NCI-H345 (cell line): ENCODE measurements at regions not wholly inside any gene's neighbourhood (a gene's known extent, or its start where the extent isn't known, plus 50 kb on each side); places are given as distances from the start of the nearest gene placed in this dataset.

Experiments used
- DNase-seq: peaks from one replicate; lab custom pipeline; 2025; lab: John Stamatoyannopoulos, UW

DNA sequence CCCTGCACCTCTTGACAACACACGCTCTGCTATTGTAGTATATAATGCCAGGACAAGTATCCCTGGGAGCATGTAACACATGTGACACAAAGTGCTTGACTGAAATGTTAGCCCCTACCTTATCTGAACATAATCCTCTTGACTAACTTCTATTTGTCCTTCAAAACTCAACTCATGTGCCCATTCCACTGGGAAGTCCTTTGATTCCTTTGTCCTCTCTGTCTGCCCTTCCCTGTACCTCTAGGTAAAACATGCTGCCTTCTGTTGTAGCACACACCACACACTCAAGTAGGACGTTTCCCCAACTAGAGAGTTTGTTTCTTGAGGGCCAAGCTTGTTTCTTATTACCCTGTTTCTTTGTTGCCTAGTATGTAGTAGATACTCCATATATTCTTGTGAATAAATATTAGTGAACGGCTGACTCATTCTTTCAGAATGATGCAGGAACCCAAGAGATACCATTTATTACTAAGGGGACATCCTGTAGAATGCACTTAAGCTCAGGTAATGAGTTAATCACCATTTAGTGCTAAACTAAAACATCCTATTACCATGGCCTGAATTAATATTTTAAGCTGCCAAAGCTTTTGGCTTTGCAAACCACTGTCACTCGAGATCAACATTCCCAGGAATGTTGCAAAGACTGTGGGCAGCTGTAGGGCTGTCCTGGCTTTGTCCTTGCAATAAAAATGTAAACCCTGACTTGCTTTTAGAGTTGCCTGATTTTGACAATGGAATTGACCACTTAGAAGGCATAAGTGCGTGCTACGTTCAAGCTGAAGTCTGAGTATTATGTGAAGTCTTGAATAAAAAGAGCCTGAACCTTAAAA, 313.4 kb downstream of the COG6 start:
- DNase-seq = no peak

DNA sequence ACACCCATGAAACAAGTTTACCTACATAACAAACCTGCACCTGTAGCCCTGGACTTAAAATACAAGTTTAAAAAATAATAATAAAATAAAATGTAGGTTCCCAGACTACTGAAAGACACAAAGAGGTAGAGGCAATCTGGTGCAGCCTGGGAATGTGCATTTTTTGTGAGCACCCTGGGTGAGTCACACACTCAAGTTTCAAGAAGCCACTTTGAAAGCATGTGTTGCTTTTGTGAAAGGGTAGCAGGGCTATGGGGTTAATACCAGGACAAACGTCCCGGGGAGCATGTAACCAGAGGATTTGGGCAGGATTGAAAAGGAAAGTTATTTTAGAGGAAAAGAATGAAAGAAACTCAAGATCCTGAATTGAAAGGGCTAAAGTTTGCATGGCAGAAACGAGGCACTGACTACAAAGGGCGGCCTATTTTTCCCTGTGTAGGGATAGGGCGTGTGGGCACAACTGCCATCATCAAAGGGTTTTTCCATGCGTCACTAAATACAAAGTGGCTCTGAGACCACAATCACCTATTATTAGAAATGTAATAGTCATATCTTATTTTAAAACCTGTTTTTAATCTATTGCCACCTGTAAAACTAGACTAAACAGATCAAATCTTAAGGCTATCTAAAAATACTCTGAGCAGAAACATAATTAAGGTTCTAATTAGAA, 314.9 kb downstream of the COG6 start:
- no peak for DNase-seq

DNA sequence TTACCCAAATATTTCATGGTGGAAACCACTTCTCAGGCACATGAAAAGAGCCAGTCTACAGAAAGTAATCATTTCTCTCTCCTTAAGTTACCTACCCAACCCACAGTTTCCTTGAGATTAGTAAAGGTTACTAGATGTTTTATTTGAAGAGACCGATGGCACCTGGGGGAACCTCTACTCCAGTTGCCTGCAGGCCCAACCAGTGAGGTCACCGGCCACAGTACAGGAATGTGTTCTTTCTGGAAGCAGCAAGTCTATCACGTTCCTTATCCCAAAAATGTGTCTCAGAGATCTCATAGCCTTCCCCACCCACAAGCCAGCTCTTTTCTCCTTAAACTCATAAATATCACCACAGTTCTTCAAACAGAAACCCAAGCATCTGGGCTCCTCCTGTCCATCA, 316.1 kb downstream of the COG6 start:
- no peak for DNase-seq

DNA sequence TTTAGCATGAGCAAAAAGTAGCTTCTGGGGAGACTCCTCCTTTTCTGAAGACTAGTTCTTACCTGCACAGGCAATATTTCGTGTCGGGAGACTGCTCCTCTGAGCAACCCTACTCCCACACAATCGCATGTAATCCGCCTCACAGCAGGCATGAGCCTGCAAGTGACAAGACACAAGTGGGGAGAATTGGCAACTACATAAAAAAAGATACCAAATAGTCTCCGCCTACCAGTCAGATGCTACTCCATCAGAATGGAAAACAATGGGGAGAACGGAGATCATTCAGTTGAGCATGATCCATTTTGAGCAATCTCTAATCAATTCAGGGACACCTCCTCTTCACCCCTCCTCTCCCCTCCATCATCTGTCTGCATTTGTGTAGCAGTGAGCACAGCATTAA, 321.0 kb downstream of the COG6 start:
- peak; percentile 51 for DNase-seq

DNA sequence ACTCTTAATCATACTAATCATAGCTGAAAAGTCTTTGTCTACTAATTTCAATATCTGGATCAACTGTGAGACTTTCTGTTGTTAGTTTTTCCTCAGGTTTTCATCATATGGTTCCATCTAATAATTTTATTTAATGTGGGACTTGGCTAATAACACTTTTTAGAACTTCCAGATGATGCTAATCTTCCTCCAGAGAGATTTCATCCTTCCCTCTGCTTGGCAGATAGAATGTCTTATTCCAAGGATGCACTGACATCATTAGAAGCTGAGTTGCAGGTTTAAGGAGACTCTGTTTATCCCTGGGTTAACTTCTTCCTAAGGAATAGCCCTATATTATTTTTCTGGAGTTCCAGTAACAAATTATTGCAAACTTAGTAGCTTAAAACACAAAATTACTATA, 325.6 kb downstream of the COG6 start:
- no peak for DNase-seq

DNA sequence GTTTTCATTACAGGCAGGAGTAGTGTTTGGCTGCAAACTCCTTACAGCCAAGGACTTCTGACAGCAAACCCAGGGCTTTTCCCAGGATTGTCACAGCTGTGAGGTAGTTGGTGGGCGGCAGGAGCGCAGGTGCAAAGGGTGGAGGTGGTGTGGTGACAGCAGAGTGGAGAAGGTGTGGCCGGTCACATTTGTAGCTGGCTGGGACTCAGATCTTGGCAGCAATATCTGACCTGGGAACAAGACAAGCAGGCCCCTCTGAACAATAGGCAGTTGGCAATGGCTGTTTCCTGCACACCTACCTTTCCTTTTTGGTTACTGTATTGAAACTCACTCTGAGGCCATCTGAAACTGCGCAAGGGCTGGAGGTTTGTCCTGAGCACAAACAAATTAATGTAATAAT, 327.3 kb downstream of the COG6 start:
- DNase-seq = no peak

DNA sequence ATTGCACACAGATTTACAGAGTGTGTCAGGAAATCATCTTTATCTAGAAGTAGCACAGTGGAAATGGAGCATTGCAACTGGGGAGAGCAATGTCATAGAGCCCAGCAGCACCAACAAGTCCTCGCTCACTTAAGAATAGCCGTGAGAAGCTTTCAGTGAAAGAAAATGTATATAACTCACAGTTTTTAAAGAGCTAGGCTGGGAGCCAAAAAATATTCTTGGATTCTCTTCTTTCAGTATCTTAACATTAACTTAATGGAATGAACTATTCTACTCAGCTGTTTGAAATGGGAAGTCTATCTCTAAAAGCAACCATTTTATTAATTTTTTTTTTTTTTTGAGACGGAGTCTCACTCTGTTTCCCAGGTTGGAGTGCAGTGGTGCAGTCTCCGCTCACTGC, 329.6 kb downstream of the COG6 start:
- no peak for DNase-seq

DNA sequence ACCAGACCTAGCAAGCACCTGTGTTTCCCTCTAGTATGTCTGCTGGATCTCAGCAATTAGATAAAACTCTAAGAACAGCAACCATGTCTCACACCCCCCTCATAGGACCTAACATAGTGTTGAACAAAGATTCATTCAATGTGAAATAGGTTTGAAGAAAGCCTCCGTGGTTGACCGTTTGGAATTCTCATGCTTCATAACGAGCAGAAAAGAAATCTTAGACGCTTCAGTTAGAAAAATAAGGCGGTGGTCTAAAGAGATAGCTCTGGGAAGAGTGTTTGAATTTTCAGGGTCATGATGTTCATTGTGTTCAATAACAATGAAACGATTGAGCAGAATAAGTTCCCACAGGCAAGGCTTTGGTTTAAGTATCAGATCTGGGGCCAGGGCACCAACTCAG, 332.9 kb downstream of the COG6 start:
- DNase-seq = no peak

DNA sequence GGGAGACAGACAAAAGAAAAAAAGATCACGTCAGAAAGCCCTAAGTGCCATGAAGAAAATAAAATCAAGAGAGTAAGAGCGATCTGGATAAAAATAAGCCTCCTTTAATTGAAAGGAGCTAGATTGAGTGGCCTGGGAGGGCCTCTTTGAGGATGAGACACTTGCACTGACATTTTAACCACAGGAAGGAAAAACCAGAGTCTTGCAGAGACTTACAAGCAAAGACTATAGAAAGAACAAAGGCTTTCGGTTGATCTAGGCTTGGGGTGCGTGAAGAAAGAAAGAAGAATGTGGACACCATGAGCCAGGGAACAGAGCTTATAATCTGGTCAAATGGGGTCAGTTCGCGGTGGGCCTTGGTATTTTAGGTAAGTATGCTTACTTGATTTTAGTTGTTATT, 342.7 kb downstream of the COG6 start:
- no peak for DNase-seq

DNA sequence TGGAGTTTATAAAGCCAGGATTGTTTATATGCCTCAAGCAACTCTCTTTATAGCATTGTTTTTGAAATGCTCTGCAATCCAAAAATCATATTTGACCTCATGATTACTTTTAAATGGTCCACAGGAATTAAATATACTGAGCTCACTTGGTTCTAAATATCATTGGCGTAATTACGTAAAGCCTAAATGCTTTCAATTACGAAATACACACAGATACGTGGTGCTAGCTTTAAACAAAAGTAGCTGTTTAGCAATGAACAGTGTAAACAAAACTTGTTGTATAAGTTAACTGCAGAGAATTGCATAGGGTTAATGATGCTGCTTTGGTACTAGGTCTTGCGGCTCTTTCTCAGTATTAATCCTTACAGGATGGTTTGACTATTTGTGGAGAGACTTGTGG, 346.6 kb downstream of the COG6 start:
- DNase-seq = no peak

DNA sequence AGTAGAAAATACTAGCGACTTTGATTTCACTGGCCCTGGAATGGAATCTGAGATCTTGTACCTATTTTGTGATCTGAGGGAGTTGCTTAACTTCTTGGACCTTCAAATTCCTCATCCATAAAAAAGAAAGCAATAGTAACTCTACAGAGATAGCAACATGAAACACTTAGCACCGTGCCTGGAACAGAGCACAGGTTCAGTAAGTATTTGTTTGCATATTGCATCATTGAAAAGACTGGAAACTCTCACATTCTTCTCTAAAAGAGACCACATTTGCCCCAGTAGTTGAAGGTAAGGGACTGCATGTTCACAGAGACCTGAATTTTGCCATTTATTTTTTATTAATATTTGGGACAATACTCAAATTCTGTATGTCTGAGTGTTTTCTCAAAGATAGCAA, 358.1 kb downstream of the COG6 start:
- DNase-seq = no peak

DNA sequence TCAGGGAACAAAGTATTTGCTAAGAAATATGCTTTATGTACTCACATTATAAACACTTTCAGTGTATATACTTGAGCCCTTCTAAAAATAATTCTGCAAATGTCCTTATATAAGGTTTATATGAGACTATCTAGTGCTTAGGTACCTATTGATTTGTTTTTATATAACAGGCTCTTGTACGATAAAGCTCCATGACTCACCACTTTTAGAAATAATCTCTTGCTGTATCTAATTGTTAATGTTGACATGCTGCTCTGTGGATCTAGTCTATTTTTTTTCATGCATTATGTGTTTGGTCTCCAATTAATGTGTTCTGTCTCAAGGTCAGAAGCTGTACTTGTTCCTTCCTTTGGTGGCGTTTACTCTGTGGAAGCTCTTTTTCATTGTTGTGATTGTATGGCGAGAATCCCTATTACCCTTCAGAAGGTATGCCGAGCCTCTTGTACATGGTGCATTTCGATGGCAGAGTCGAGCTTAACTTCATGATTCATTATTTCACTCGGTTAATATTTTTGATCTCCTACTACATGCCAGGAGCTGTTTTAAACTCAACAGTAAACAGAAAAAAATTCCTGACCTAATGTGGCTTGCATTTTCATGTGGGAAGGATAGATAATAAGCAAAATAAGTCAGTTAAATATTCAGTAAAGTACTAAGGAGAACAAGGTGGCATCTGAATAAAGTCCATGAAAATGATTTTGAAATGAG, 361.6 kb downstream of the COG6 start:
- DNase-seq = no peak

DNA sequence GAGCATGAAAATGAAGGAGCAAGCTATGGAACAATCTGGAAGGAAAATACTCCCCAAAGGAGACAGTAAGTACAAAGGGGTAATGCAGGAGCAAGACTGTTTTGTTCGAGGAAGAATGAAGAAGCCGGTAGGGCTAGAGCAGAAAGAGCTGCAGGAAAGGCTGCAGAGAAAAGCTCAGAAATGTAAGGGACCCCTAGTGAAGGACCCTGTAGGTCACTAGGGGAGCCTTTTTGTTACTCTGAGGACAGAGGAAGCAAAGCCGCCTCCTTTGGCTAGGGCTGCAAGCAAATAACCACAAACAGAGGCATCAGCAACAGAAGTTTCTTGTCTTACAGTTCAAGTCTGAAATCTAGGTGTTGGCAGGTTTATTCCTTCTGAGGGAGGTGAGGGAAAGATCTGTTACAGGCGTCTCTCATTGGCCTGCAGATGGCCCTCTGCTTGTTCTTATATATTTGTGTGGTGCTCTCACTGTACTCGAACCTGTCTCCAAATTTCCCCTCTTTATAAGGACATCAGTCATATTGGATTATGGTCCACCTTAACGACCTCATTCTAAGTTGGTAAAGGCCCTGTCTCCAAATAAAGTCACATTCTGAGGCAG, 362.3 kb downstream of the COG6 start:
- DNase-seq = no peak

DNA sequence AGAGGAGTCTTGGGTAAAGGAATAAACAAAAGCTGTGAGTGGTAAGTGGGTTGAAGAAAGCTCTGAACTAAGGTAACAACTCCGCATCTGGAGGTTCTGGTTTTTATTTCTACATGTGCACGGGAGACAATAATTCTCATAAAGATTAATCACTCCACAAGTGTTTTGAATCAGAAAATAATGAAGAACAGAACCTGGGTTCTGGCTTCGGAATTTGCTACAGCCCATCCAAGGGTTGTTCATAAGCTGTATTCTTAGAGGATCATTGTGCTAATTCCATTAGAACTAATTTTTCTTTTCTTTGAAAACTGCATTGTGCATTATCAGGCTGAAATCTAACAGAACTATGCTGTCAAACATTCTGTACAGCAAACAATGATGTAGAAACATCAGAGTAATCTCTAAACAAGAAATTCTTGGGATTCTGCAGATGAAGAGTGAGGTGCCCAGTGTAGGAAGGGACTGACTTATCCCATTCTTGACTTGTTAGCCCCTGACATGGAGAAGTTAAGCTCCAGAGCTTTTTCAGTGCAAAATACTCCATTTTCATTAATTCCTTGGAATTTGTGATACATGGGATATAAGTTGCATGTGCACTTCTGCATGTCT, 368.2 kb downstream of the COG6 start:
- no peak for DNase-seq

DNA sequence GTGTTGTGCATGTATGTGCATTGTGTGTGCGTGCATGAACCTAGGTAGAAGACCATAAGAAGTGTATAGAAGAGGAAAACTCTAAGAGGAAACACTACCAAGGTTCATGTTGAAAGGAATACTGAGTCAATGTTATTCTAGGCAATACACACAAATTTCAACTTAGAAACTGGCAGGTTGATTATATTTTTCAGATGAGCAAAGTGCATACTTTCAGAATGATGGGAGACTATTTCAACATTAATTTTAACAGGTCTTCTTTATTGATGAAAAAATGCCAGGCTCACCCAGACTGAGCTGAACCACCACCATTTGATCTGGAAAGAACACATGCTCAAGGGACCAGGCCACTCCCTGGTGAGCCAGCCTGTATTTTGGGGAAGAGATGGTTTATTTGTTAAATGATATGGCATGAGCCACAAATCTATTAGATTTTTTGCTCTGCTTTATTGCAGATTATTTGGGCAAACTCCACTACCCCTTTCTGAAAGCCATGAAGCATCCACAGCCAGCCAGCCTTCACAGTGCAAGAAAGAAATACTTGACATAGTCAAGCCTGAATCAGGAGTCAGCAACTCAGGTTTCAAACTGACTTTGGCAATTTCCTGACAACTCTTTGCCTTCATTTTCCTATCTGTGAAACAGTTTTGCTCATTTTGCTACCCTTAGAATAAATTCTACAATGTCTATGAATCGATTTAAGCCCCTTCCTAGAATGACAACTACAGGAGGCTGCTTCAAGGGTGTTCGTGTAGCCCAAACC, 368.9 kb downstream of the COG6 start:
- DNase-seq = no peak

DNA sequence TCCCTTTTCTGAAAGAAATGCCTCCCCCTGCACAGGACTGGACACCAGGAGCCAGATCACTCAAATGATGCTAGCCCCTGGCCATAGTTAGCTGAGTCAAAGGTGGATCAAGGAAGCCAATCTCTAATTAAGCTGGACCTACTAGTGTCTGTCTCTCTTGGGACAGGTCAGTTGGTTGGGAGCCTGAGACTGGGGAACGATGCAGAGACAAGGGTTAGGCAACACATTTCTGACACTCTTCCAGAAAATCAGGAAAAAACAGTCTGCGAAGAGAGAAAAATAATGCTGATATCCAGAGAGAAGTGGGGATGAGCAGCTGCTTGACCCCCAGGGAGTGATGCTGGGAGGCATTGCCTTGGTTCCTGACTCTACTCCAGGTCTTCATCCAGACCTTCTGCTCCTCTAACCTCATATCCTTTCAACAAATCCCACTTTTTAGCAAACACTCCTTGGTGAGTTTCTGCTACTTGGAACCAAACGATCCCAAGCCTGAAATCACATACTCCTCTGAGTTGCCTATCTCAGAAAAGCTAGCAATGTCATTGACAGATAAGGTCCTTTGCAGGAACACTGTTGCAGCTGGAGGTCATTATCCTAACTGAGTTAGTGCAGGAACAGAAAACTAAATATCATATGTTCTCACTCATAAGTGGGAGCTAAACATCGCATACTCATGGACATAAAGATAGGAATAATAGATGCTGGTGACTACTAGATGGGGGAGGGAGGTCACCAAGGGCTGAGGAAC, 369.7 kb downstream of the COG6 start:
- no peak for DNase-seq

DNA sequence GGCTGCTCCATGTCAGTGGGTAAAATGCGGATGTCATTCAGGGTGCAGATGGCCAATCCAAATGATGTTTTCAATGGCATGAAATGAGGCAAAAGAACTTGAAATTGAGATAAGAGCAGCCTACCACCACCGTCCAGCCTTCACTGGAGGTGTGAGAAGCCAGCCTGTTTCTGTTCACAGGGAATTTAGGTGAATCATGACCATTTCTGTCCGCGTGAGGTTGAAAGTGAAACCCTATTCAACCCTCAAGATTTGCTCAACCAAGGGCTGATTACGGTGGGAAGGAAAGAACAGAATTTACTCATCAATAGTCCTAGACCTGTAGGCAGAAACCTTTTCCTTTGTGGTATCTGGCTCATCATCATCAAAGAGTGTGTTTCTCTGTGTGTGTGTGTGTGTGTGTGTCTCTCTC, 370.7 kb downstream of the COG6 start:
- DNase-seq = no peak

DNA sequence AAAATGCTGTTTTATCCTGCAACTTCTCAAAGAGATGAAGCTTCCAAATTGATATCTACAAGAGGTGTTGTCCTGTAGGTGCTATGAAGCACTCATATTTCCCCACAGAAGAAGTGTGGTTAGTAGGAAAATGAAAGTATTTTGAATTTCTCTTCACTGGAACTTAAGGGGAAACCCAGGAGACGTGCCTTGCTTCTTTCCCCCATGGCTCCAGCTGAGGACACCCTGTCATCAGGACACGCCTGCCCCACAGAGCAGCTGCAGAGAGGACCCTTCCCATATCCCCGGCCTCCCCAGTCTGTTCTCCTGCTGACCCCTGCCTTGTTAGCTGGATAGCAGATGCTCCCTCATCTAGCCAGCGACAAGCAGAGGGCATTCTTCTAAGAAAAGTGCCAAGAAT, 371.3 kb downstream of the COG6 start:
- DNase-seq = no peak

DNA sequence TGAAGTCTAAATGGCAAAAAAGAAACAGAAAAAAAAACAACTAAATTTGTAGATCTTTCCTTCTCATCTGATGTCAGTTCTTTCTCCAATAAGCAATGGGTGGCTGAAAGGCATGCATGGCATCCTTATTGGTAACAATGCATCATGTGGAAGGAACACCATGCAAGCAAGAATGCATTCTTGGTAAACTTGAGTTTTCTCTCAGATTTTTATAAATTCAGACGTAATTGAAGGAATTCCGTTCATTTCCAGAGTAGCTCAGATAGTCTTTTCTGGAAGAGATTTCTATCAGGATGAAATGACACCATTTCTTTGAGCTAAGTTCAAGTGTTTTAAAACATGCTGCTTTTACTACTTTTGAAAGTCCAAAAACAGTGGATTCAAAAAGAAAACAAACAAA, 373.0 kb downstream of the COG6 start:
- no peak for DNase-seq

DNA sequence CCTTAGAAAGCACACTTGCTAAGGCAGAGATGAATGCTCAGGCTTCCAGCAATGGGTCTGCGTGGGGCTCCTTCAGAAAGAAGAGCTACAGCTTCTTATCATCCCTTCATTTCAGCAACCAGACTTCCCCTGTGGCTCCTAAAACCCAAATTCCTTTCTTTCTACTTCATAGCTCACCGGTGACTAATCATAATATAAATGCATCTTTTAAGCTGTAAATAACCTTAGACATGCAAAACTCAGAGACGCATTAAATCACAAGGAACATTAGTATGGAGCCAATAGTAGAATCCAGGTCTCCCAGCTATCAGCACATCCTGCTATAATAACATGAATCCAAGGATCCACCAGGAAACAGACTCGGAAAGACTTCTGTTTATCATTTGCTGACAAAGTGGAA, 375.6 kb downstream of the COG6 start:
- DNase-seq = no peak

DNA sequence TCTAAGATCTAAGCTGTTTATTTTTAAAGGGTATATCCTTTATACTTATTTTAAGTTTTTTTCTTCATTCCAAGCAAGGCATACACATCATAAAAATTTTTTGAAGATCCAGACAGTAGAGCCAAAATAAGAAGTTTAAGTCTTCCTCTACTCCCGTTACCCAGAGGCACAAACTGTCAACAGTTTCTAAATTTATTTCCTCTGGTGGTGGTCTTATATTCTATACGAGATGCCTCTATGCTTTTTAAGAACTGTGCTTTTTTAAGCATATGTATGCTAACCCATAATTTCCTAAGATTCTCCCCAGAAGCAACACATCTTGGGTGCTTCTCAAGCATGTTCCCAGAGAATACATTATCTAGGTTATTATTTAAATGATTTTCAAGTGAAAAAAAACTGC, 383.6 kb downstream of the COG6 start:
- DNase-seq = no peak
